ENCODE measurements at regions not wholly inside any gene's neighbourhood (a gene's known extent, or its start where the extent isn't known, plus 50 kb on each side); places are given as distances from the start of the nearest gene placed in this dataset.

GRCh38 chr17:65359016-65359415 lies 202.4 kb downstream of the AXIN2 start:
- TF ChIP-seq CTCF (IDR thresholded peaks at IDR 0.05) = no peak
- TF ChIP-seq POLR2A (IDR thresholded peaks at IDR 0.05) = no peak
